Right cardiac atrium (tissue), 5 donors: ENCODE measurements at regions not wholly inside any gene's neighbourhood (a gene's known extent, or its start where the extent isn't known, plus 50 kb on each side); places are given as distances from the start of the nearest gene placed in this dataset.

ENCODE experiments used
- ATAC-seq, 2 donors: fragments of 200-7000 bp; cut with Tn5 transposase; one replicate each; pipeline versions ENCODE4 v1.8.0 to v1.9.1; 2020; ENCODE audit warnings: moderate library complexity in 2 of 2, mild to moderate bottlenecking in 1 of 2
- DNase-seq, 3 donors: peaks; one replicate each; pipeline ENCODE4 v3.0.0-alpha.2; 2020
- H3K27ac ChIP-seq: one replicate; pipeline ENCODE4 v1.5.1; 2013; ENCODE audit warnings: mild to moderate bottlenecking, low read length, control low read depth, moderate library complexity
- H3K27me3 ChIP-seq: one replicate; pipeline ENCODE4 v1.6.1; 2013; ENCODE audit not compliant: control insufficient read depth, insufficient read depth
- H3K4me1 ChIP-seq: one replicate; pipeline ENCODE4 v1.6.1; 2013; ENCODE audit warnings: low read length; ENCODE audit not compliant: control insufficient read depth, insufficient read depth
- H3K4me3 ChIP-seq: one replicate; pipeline ENCODE4 v1.5.1; 2013; ENCODE audit warnings: low read length, control low read depth
- H3K9me3 ChIP-seq: one replicate; pipeline ENCODE4 v1.6.1; 2013; ENCODE audit warnings: low read length; ENCODE audit not compliant: control insufficient read depth
- WGBS: extraction: QIAGEN DNeasy Blood & Tissue Kit; methylation state at CpG from one replicate; pipeline ENCODE4 v1.1.7; 2013; 5-methylcytosine and 5-hydroxymethylcytosine counted together
- intact Hi-C, 4 donors: fragments of 100-400 bp; cut with DNase I; formaldehyde crosslinking; loops; one replicate each; pipeline versions ENCODE4 v1.11.0 to v1.14.0; 2022 to 2023
- donor health status: healthy with polysubstance abuse.
- donor health status: DM: no; HTN: yes; CAD: no.
- donor health status: DM: no; HTN: no; CAD: no.
- donor health status: DM: no; HTN: yes; CAD: no; lungs with severe emphysema.
- donor health status: DM: yes; HTN: yes; CAD: no.

DNA sequence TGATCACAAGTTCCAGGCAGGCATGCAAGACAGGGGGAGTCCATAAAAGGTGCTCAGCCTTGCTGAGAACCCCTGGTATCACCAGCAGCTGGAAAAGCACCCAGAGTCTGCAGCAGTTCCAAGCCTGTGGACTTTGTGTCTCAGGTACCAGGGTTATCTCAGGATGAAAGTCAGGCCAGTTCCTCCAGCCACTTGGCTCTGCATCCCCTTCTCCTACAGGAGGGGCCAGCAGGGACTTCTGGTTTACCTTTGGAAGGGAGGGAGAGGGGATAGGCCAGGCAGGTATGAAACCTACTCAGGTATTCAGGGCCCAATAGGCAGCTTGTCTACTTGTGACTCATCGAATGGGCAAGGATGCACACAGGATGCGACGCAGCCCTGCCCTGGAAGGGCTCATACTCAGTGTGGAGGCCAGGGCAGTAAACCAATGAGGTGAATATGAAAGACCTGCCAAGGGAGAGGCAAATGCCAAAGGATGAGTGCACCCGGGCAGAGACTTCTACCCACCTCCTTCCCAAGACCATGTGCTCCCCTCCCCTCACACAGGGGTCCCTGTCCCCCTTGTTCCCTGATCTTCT is 148.2 kb downstream of the SLC38A6 start:
- Histone ChIP-seq H3K4me1 (peaks cover 4% of the 10 kb centered on the region), H3K27ac (no peak overlapping the region), H3K9me3 (no peaks in the 10 kb centered on the region), H3K4me3 (no peak overlapping the region), H3K27me3 (no peaks in the 10 kb centered on the region)
- ATAC-seq = no peak
- intact Hi-C loops = no loop called here
- DNase-seq = no peak
- WGBS = 96% methylated on average over 4 of the region's 4 CpGs

DNA sequence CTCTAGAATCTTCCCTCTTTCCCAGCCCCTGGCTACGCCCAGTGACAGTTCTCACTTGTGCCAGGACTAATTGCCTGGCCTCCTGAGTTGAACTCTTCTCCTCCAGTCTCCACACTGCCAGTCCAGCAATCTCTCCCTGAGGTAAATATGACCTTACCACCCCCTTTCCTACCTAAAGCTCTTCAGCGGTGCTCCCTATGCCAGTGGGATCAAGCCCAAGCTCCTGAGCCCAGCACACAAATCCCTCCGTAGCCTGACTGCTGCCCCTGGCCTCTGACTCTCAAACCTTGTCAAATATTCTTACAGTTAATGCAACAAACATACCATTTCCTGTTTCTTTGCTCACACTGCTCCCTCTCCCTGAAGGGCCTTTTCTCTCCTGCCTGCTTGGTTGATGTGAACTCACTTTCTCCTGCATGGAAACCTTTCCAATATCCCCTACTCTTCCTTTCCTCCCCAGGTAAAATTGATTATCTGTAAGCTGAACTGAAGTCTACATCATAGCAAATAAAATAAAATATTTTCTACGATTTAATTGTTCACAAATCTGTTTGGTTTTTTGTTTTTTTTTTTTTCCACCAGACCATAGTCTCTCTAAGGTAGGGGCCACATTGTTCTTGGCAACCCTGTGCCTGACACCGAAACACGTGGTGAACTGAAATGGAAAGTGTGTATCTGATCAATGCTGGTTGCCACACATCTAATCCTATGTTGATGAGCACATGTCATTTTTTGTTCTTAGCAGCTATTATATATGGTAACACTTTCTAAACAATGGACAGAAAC is 147.5 kb downstream of the SLC38A6 start:
- intact Hi-C loops = no loop called here
- DNase-seq = no peak
- no peak overlapping the region for H3K4me3 ChIP-seq
- WGBS = 84% methylated on average over 6 of the region's 6 CpGs
- peaks cover 4% of the 10 kb centered on the region for H3K4me1 ChIP-seq
- no peaks in the 10 kb centered on the region for H3K27me3 ChIP-seq
- no peak for ATAC-seq
- H3K27ac ChIP-seq = no peak overlapping the region
- no peaks in the 10 kb centered on the region for H3K9me3 ChIP-seq

DNA sequence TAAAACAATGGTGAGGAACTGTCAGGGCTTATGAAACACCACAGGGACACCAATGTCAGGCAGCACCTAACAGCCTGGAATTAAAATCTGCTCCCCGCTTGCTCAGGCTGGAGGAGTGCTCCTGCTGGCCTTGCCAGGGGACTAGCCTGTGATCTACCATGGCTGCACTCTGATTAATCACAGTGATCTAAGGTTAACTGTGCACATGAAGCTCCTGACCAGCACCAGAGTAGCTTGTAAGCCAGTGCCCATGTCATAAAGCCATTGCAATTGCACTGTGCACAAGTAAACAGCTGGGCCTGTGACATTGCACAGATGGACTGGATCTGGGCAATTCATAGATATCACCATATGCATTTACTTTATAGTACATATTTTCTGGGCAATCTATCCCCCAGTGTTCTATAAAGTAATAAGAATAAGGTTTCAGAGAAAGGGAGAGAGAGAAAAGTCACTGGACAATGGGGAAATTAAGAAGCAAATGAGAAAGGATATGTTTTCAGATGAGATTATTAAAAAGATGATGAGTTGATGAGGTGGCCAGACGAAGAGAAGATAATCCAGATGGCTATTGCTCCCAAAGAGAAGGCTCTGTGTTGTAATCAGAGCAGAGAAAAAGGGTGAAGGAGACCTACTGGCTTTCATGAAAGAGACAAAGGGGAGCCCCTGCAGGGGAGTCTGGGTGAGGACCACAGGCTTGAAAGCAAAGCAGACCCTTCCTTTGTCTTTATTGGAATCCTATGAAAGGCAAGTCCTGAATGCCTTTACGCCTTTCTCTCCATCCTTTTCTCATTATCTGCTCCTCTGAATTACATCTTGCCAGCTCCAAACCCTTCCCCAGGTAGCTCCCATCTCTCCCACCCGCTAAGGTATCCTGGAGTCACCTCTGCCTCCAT is 145.8 kb downstream of the SLC38A6 start:
- ATAC-seq (no peak), DNase-seq (no peak)
- 96% methylated on average over 4 of the region's 4 CpGs for WGBS
- Histone ChIP-seq H3K4me1 (peaks cover 4% of the 10 kb centered on the region), H3K9me3 (no peaks in the 10 kb centered on the region), H3K4me3 (no peak overlapping the region), H3K27me3 (no peaks in the 10 kb centered on the region), H3K27ac (no peak overlapping the region)
- intact Hi-C loops = no loop called here

DNA sequence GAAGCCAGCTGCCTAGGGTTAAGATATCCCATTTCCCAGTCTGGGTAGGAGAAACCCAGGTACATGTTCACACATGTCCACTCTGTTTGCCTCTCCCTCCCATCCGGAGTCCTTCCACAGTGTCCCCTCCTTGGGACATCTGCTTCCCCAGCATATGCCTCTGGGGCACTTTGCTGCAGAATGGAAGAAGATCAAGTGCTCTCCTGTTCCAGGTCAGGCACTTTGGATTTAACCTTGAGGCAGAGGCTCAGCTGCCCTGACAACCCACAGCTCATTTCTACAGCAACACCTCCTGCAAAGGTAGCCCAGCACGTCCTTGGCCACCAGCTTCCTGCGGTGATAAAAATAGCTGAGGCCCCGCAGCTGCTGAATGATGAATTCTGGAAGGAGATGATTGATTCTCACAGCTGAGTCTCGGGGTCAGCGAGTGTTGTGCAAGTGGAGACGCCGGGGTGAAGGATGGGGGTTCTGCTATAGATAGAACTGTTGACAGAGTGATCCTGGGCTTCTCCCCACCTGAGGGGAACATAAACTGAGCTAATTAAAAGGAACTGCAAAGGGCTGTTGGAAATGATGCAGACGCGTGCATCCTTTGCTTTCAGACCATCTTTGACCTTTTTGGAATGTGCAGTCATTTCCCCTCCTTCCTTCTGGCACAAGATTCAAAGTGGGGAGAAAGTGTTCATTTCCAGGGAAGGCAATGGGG is 145.0 kb downstream of the SLC38A6 start:
- H3K4me1 ChIP-seq = peaks cover 4% of the 10 kb centered on the region

GRCh38 chr14:61125041-61125866 is 144.2 kb downstream of the SLC38A6 start:
- ATAC-seq (peak in 1 of 2 donors; percentile 28), DNase-seq (no peak)
- no peak overlapping the region for H3K4me3 ChIP-seq
- H3K9me3 ChIP-seq = no peaks in the 10 kb centered on the region
- intact Hi-C loops = no loop called here
- no peaks in the 10 kb centered on the region for H3K27me3 ChIP-seq
- 55% methylated on average over 10 of the region's 10 CpGs for WGBS
- H3K27ac ChIP-seq = peak overlapping the region; percentile 35
- peaks cover 4% of the 10 kb centered on the region for H3K4me1 ChIP-seq

More for the DNA sequence above, 145.0 kb downstream of the SLC38A6 start:
- 18% methylated on average over 10 of the region's 10 CpGs for WGBS
- no peak for DNase-seq
- ATAC-seq = peak in 1 of 2 donors; percentile 36
- Histone ChIP-seq H3K9me3 (no peaks in the 10 kb centered on the region), H3K4me3 (no peak overlapping the region), H3K27me3 (no peaks in the 10 kb centered on the region), H3K27ac (no peak overlapping the region)
- intact Hi-C loops = no loop called here

DNA sequence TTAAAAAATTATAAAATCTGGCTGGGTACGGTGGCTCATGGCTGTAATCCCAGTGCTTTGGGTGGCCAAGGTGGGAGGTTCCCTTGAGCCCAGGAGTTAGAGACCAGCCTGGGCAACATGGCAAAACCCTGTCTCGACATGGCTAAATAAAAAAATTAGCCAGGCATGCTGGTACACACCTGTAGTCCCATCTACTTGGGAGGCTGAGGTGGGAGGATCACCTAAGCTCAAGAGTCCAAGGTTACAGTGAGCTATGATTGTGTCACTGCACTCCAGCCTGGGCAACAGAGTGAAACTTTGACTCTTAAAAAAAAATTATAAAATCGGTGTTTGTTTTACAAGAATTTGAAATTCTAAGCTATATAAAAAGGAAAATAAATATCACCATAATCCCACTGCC is 141.8 kb downstream of the SLC38A6 start:
- Histone ChIP-seq H3K4me3 (no peak overlapping the region), H3K27ac (no peak overlapping the region), H3K27me3 (no peaks in the 10 kb centered on the region), H3K9me3 (no peaks in the 10 kb centered on the region), H3K4me1 (peaks cover 4% of the 10 kb centered on the region)
- ATAC-seq (no peak), DNase-seq (no peak)
- 91% methylated on average over 3 of the region's 3 CpGs for WGBS
- intact Hi-C loops = no loop called here

- no peak for ATAC-seq
- Histone ChIP-seq H3K4me1 (peaks cover 4% of the 10 kb centered on the region), H3K27me3 (no peaks in the 10 kb centered on the region), H3K27ac (no peak overlapping the region), H3K9me3 (no peaks in the 10 kb centered on the region), H3K4me3 (no peak overlapping the region)
- intact Hi-C loops = no loop called here
- DNase-seq = no peak
- 87% methylated on average over 9 of the region's 9 CpGs for WGBS
These were observed 140.3 kb downstream of the SLC38A6 start for GRCh38 chr14:61121355-61121787.

GRCh38 chr14:61120576-61120975 is 139.5 kb downstream of the SLC38A6 start:
- DNase-seq (no peak), ATAC-seq (no peak)
- H3K27ac ChIP-seq = no peak overlapping the region
- 85% methylated on average over 8 of the region's 8 CpGs for whole genome bisulfite sequencing
- intact Hi-C loops = no loop called here
- no peaks in the 10 kb centered on the region for H3K4me1 ChIP-seq
- no peak overlapping the region for H3K4me3 ChIP-seq
- H3K9me3 ChIP-seq = no peaks in the 10 kb centered on the region
- H3K27me3 ChIP-seq = no peaks in the 10 kb centered on the region

DNA sequence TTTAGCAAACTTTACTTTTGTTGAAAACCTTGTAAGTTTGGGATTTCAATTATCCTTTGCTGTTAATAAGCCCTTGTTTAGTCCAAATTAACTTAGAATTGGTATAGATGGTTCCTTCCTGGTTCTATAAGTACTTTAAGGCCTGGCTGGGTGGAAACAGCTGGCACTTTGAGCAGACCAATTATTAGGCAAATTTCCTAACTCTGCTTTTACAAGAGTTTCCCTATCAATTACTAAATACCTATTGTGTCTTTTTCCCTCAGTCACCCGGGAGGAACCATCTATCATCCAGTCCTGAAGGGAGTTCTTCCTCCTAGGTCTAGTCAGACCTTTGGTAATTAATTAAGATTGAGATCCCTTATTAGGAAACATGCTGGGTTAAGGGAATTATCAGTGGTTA is 138.0 kb downstream of the SLC38A6 start:
- ATAC-seq = no peak
- no peaks in the 10 kb centered on the region for H3K9me3 ChIP-seq
- H3K27ac ChIP-seq = no peak overlapping the region
- intact Hi-C loops = no loop called here
- no peaks in the 10 kb centered on the region for H3K4me1 ChIP-seq
- no peak for DNase-seq
- no peaks in the 10 kb centered on the region for H3K27me3 ChIP-seq
- WGBS = 64% methylated on average over 1 of the region's 1 CpG
- H3K4me3 ChIP-seq = no peak overlapping the region

DNA sequence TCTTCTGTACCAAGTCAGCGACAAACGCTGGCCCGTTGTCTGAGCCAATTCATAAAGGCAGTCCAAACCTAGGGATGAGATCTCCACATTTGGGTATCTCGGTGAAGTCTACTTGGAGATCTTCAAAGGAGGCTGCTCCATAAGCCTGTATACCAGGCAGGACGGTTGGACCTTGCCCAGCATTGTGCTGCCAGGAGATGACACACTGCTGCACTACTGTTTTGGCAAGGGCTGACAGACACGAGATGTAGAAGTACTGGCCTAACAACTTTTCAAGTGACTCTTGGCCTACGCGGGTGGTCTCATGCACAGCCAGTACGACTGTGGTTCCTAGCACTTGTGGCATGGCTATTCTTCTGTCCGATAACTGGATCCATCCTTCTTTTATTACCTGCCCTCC is 135.3 kb downstream of the SLC38A6 start:
- no peak for ATAC-seq
- Histone ChIP-seq H3K27me3 (no peaks in the 10 kb centered on the region), H3K9me3 (no peaks in the 10 kb centered on the region), H3K4me1 (no peaks in the 10 kb centered on the region), H3K27ac (no peak overlapping the region), H3K4me3 (no peak overlapping the region)
- intact Hi-C loops = no loop called here
- WGBS = 92% methylated on average over 10 of the region's 10 CpGs
- no peak for DNase-seq
